ENCODE measurements at regions not wholly inside any gene's neighbourhood (a gene's known extent, or its start where the extent isn't known, plus 50 kb on each side); places are given as distances from the start of the nearest gene placed in this dataset.

- TF ChIP-seq, protein P1, sequence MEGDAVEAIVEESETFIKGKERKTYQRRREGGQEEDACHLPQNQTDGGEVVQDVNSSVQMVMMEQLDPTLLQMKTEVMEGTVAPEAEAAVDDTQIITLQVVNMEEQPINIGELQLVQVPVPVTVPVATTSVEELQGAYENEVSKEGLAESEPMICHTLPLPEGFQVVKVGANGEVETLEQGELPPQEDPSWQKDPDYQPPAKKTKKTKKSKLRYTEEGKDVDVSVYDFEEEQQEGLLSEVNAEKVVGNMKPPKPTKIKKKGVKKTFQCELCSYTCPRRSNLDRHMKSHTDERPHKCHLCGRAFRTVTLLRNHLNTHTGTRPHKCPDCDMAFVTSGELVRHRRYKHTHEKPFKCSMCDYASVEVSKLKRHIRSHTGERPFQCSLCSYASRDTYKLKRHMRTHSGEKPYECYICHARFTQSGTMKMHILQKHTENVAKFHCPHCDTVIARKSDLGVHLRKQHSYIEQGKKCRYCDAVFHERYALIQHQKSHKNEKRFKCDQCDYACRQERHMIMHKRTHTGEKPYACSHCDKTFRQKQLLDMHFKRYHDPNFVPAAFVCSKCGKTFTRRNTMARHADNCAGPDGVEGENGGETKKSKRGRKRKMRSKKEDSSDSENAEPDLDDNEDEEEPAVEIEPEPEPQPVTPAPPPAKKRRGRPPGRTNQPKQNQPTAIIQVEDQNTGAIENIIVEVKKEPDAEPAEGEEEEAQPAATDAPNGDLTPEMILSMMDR (conservative IDR thresholded peaks at IDR 0.05): no peak
- no peak for TF ChIP-seq ZFX (IDR thresholded peaks at IDR 0.05)
Observed at GRCh38 chr11:60592601-60593000, 77.4 kb downstream of the MS4A13 start.
